SK-N-SH treated with all-trans-retinoic acid at 6 μM for 48 hours (cell line): ENCODE measurements at regions not wholly inside any gene's neighbourhood (a gene's known extent, or its start where the extent isn't known, plus 50 kb on each side); places are given as distances from the start of the nearest gene placed in this dataset.

Experiments used
- ARNTL ChIP-seq: fragments of 450-650 bp; formaldehyde crosslinking; IDR thresholded peaks from 2 replicates; pipeline ENCODE4 v1.5.0; 2020; ENCODE audit warnings: low read depth, mild to moderate bottlenecking, moderate library complexity, borderline replicate concordance
- ESRRG ChIP-seq: fragments of 250-450 bp; sonication (Bioruptor Pico); IDR thresholded peaks from 2 replicates; pipeline ENCODE4 v1.6.1; 2021; ENCODE audit warnings: mild to moderate bottlenecking
- GLIS3 ChIP-seq: fragments of 250-450 bp; sonication (Bioruptor Pico); IDR thresholded peaks from 2 replicates; pipeline ENCODE4 v1.5.0; 2020; ENCODE audit warnings: mild to moderate bottlenecking, moderate library complexity
- ISL1 ChIP-seq: fragments of 250-450 bp; sonication (Bioruptor Pico); IDR thresholded peaks from 2 replicates; pipeline ENCODE4 v2.1.2; 2022; ENCODE audit warnings: mild to moderate bottlenecking, moderate library complexity
- RARB ChIP-seq: fragments of 250-450 bp; sonication (Bioruptor Pico); IDR thresholded peaks from 2 replicates; pipeline ENCODE4 v1.8.0; 2021; ENCODE audit warnings: mild to moderate bottlenecking, moderate library complexity
- ZFP3 ChIP-seq: fragments of 250-450 bp; sonication (Bioruptor Pico); IDR thresholded peaks from 2 replicates; pipeline ENCODE4 v1.5.0; 2020; ENCODE audit warnings: mild to moderate bottlenecking, moderate library complexity
- ZFP30 ChIP-seq: fragments of 450-650 bp; formaldehyde crosslinking; IDR thresholded peaks from 2 replicates; pipeline ENCODE4 v1.5.0; 2022; ENCODE audit warnings: mild to moderate bottlenecking, moderate library complexity
- TF ChIP-seq, protein P1 (sequence below): fragments of 250-450 bp; sonication (Bioruptor Pico); IDR thresholded peaks from 2 replicates; pipeline ENCODE4 v1.8.0; 2020; ENCODE audit warnings: mild to moderate bottlenecking, moderate library complexity, borderline replicate concordance

DNA sequence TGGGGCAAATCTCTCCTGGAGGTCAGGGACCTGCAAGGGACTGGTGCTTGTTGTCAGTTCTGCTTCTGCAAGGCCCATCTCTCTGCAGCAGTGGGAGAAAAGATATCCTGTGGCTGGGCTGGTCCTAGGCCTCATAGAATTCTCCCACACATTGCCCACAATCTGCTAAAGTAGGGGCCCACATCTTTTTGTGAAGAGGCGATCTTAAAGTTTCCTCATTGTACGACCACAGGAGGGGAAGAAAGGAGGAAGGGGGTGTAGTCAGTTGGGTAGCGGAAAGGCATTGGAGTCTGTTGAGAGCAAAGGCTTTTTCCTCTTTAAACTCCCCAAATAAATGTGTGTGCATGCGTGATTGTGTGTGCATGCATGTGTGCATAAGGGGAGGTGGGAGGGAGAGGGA is 145.3 kb downstream of the SLC4A3 start:
- TF ChIP-seq, protein P1, sequence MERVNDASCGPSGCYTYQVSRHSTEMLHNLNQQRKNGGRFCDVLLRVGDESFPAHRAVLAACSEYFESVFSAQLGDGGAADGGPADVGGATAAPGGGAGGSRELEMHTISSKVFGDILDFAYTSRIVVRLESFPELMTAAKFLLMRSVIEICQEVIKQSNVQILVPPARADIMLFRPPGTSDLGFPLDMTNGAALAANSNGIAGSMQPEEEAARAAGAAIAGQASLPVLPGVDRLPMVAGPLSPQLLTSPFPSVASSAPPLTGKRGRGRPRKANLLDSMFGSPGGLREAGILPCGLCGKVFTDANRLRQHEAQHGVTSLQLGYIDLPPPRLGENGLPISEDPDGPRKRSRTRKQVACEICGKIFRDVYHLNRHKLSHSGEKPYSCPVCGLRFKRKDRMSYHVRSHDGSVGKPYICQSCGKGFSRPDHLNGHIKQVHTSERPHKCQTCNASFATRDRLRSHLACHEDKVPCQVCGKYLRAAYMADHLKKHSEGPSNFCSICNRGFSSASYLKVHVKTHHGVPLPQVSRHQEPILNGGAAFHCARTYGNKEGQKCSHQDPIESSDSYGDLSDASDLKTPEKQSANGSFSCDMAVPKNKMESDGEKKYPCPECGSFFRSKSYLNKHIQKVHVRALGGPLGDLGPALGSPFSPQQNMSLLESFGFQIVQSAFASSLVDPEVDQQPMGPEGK (CRISPR knock-in tag), result no peak
- TF ChIP-seq ZFP30 (CRISPR knock-in tag), result no peak
- TF ChIP-seq ESRRG (CRISPR knock-in tag), result no peak
- no peak for TF ChIP-seq ARNTL
- TF ChIP-seq ZFP3, result no peak
- no peak for TF ChIP-seq ISL1
- TF ChIP-seq GLIS3 (CRISPR knock-in tag), result no peak
- no peak for TF ChIP-seq RARB
